Choroid plexus epithelial cell (primary cell): ENCODE measurements at regions not wholly inside any gene's neighbourhood (a gene's known extent, or its start where the extent isn't known, plus 50 kb on each side); places are given as distances from the start of the nearest gene placed in this dataset.
A peak's percentile ranks its signal among the peaks of the same experiment; 100 is the strongest.

Experiments used
- DNase-seq: peaks from one replicate; pipeline ENCODE4 v3.0.0-alpha.2; 2010; ENCODE audit warnings: low read depth
- H3K4me3 ChIP-seq: 2 replicates; pipeline ENCODE4 v1.5.1; 2011; ENCODE audit warnings: low read depth, mild to moderate bottlenecking, control low read depth, low read length, moderate library complexity
- CTCF ChIP-seq: conservative IDR thresholded peaks from 2 replicates; pipeline ENCODE4 v1.5.1; 2011; ENCODE audit warnings: low read depth, mild to moderate bottlenecking, control low read depth, inconsistent platforms, low read length, moderate library complexity

GRCh38 chr3:24764236-24764915, 269.7 kb upstream of the THRB start:
- H3K4me3 ChIP-seq: no peak overlapping the region
- TF ChIP-seq CTCF: no peak
- no peak for DNase-seq

- no peak for DNase-seq
- no peak for TF ChIP-seq CTCF
- no peak overlapping the region for H3K4me3 ChIP-seq
Measured at GRCh38 chr3:24765399-24765798, 270.7 kb upstream of the THRB start.

- no peak for DNase-seq
- no peak for TF ChIP-seq CTCF
- H3K4me3 ChIP-seq: no peak overlapping the region
Measured at GRCh38 chr3:24769918-24770317, 275.3 kb upstream of the THRB start.

- H3K4me3 ChIP-seq: no peak overlapping the region
- DNase-seq: peak; percentile 84
- TF ChIP-seq CTCF: peak; percentile 93
Measured at GRCh38 chr3:24773798-24774197, 279.1 kb upstream of the THRB start.

DNA sequence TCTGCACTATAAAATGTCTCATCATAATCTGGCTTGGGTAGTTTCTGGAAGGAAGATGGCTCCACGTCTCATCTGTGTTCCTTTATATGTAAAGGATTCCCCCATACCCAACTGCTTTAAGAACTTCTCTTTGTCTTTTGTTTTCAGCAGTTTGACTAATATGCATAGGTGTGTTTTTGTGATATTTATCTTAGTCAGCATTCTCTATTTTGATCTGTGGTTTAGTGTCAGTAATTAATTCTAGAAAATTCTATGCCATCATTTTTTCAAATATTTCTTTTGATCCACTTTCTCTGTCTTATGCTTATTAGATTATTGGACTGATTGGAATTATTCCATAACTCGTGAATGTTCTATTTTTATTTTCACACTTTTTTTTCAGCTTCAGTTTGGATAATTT, 286.3 kb upstream of the THRB start:
- no peak for DNase-seq
- TF ChIP-seq CTCF: no peak
- no peak overlapping the region for H3K4me3 ChIP-seq

- no peak for TF ChIP-seq CTCF
- DNase-seq: no peak
- H3K4me3 ChIP-seq: no peak overlapping the region
Measured at GRCh38 chr3:24781454-24781853, 286.8 kb upstream of the THRB start.

- DNase-seq: no peak
- no peak for TF ChIP-seq CTCF
- no peak overlapping the region for H3K4me3 ChIP-seq
Measured at GRCh38 chr3:24793896-24794295, 299.2 kb upstream of the THRB start.
